Stomach (tissue), 4 donors: ENCODE measurements at regions not wholly inside any gene's neighbourhood (a gene's known extent, or its start where the extent isn't known, plus 50 kb on each side); places are given as distances from the start of the nearest gene placed in this dataset.

Source experiments
- CTCF ChIP-seq, 7 experiments: fragments of 450-650 bp in 4 of 7; fragments of 200-600 bp in 3 of 7; sonication (generic) in 3 of 7; IDR thresholded peaks; one replicate each; pipeline ENCODE4 v1.5.1; 2016 to 2019; ENCODE audit warnings: antibody characterized with exemption in 7 of 7, control low read depth in 2 of 7, mild to moderate bottlenecking in 1 of 7
- POLR2AphosphoS5 ChIP-seq, 3 donors: sonication (generic); formaldehyde crosslinking; IDR thresholded peaks; one replicate each; pipeline ENCODE4 v1.6.1; 2016; ENCODE audit warnings: antibody characterized with exemption in 3 of 3

- TF ChIP-seq CTCF (IDR thresholded peaks at IDR 0.05): no peak
- TF ChIP-seq POLR2AphosphoS5 (IDR thresholded peaks at IDR 0.05): no peak
These were observed 608.1 kb downstream of the QKI start for GRCh38 chr6:164022632-164023031.
